ENCODE measurements at regions not wholly inside any gene's neighbourhood (a gene's known extent, or its start where the extent isn't known, plus 50 kb on each side); places are given as distances from the start of the nearest gene placed in this dataset.

- no peak for DNase-seq (ENCODE audit: low read depth)
- no peak overlapping the region for H3K4me3 ChIP-seq (ENCODE audit: control insufficient read depth, low read depth, low read length)
- TF ChIP-seq CTCF (conservative IDR thresholded peaks at IDR 0.05; ENCODE audit: control insufficient read depth, insufficient read depth, low read depth, low read length) = no peak
These were observed 224.3 kb upstream of the CTSO start for GRCh38 chr4:156177941-156178340.

- no peak overlapping the region for H3K4me3 ChIP-seq (ENCODE audit: control insufficient read depth, low read depth, low read length)
- no peak for TF ChIP-seq CTCF (conservative IDR thresholded peaks at IDR 0.05; ENCODE audit: control insufficient read depth, insufficient read depth, low read depth, low read length)
- no peak for DNase-seq (ENCODE audit: low read depth)
These were observed 223.2 kb upstream of the CTSO start for GRCh38 chr4:156176896-156177295.

- no peak for TF ChIP-seq CTCF (conservative IDR thresholded peaks at IDR 0.05; ENCODE audit: control insufficient read depth, insufficient read depth, low read depth, low read length)
- H3K4me3 ChIP-seq (ENCODE audit: control insufficient read depth, low read depth, low read length) = no peak overlapping the region
- DNase-seq (ENCODE audit: low read depth) = no peak
These were observed 220.3 kb upstream of the CTSO start for GRCh38 chr4:156173937-156174336.

GRCh38 chr4:156173486-156173885, 219.8 kb upstream of the CTSO start:
- no peak for TF ChIP-seq CTCF (conservative IDR thresholded peaks at IDR 0.05; ENCODE audit: control insufficient read depth, insufficient read depth, low read depth, low read length)
- no peak overlapping the region for H3K4me3 ChIP-seq (ENCODE audit: control insufficient read depth, low read depth, low read length)
- no peak for DNase-seq (ENCODE audit: low read depth)

GRCh38 chr4:156169861-156170260, 216.2 kb upstream of the CTSO start:
- no peak overlapping the region for H3K4me3 ChIP-seq (ENCODE audit: control insufficient read depth, low read depth, low read length)
- no peak for TF ChIP-seq CTCF (conservative IDR thresholded peaks at IDR 0.05; ENCODE audit: control insufficient read depth, insufficient read depth, low read depth, low read length)
- DNase-seq (ENCODE audit: low read depth) = no peak

- TF ChIP-seq CTCF (conservative IDR thresholded peaks at IDR 0.05; ENCODE audit: control insufficient read depth, insufficient read depth, low read depth, low read length) = peak; percentile 80
- H3K4me3 ChIP-seq (ENCODE audit: control insufficient read depth, low read depth, low read length) = no peak overlapping the region
- peak; percentile 94 for DNase-seq (ENCODE audit: low read depth)
These were observed 215.3 kb upstream of the CTSO start for GRCh38 chr4:156169011-156169410.

- H3K4me3 ChIP-seq (ENCODE audit: control insufficient read depth, low read depth, low read length) = no peak overlapping the region
- no peak for DNase-seq (ENCODE audit: low read depth)
- no peak for TF ChIP-seq CTCF (conservative IDR thresholded peaks at IDR 0.05; ENCODE audit: control insufficient read depth, insufficient read depth, low read depth, low read length)
These were observed 214.6 kb upstream of the CTSO start for GRCh38 chr4:156168288-156168687.

All from fibroblast of mammary gland (primary cell).